HG02938 (cell line): ENCODE measurements at regions not wholly inside any gene's neighbourhood (a gene's known extent, or its start where the extent isn't known, plus 50 kb on each side); places are given as distances from the start of the nearest gene placed in this dataset.

Source experiments
- ATAC-seq: cut with Tn5 transposase; IDR thresholded peaks from one replicate; pipeline ENCODE4 v1.9.1; 2021; ENCODE audit warnings: mild to moderate bottlenecking, moderate library complexity; ENCODE audit not compliant: unreplicated experiment

DNA sequence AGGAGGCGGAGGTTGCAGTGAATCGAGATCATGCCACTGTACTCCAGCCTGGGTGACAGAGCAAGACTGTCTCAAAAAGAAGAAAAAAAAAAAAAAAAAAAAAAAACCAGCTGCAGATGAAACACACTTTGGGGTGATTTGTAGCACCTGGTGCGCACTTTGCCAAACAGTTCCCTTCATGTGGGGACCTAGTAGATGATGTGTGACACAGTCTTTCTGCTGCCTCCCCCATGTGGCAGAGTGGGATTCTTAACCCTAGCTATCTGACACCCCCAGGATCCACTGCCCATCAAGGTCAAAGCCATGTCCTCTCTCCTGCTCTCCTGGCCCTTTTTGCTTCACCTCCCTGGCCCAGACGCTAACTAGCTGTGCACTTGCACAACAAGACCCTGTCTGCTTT is 52.1 kb upstream of the PDZD8 start:
- no peak for ATAC-seq

GRCh38 chr10:117425974-117426566 is 50.8 kb upstream of the PDZD8 start:
- ATAC-seq = peak; percentile 87

GRCh38 chr10:117424883-117425649 is 49.8 kb upstream of the PDZD8 start:
- ATAC-seq = no peak
